IMR-90 (cell line): ENCODE measurements at regions not wholly inside any gene's neighbourhood (a gene's known extent, or its start where the extent isn't known, plus 50 kb on each side); places are given as distances from the start of the nearest gene placed in this dataset.

ENCODE experiments used
- ATAC-seq: fragments of 200-7000 bp; cut with Tn5 transposase; 2 replicates; pipeline ENCODE4 v1.9.1; 2020; ENCODE audit warnings: low read depth, mild to moderate bottlenecking, moderate library complexity
- BruUV-seq: library from RNA; stranded (reverse); fragments of 400-500 nt; replicated peaks from 2 replicates; lab custom pipeline; 2021; lab: Mats Ljungman, UMichigan
- CTCF ChIA-PET: fragments of 300-600 bp; formaldehyde crosslinking; extraction: SDS; loops from one replicate; lab custom pipeline; 2021; ENCODE audit warnings: antibody characterized with exemption; lab: Yijun Ruan, JAX
- POLR2A ChIA-PET: fragments of 300-600 bp; sonication (Branson Sonifier 250); formaldehyde crosslinking; loops from one replicate; lab custom pipeline; 2022; ENCODE audit warnings: antibody characterized with exemption; ENCODE audit not compliant: unreplicated experiment; lab: Charles Lee
- DNase-seq: peaks from one replicate; pipeline ENCODE4 v3.0.0; 2013
- H2AFZ ChIP-seq: replicated peaks from 2 replicates; pipeline ENCODE3; 2013; ENCODE audit warnings: low read length, mild to moderate bottlenecking; ENCODE audit not compliant: poor library complexity
- H2AK5ac ChIP-seq: 2 replicates; pipeline ENCODE4 v1.6.1; 2013; ENCODE audit warnings: low read depth, low read length, inconsistent platforms
- H2AK9ac ChIP-seq: replicated peaks from 2 replicates; pipeline ENCODE3; 2013; ENCODE audit warnings: mild to moderate bottlenecking, low read depth, low read length, moderate library complexity; ENCODE audit not compliant: poor library complexity
- H2BK120ac ChIP-seq: 2 replicates; pipeline ENCODE4 v1.6.1; 2013; ENCODE audit warnings: low read depth, low read length, inconsistent platforms
- H2BK15ac ChIP-seq: 3 replicates; pipeline ENCODE4 v1.6.1; 2013; ENCODE audit warnings: low read depth, low read length, inconsistent platforms
- H2BK20ac ChIP-seq: 2 replicates; pipeline ENCODE4 v1.6.1; 2013; ENCODE audit warnings: low read depth, mild to moderate bottlenecking, inconsistent platforms, low read length, moderate library complexity
- H2BK5ac ChIP-seq: 2 replicates; pipeline ENCODE4 v1.6.1; 2013; ENCODE audit warnings: mild to moderate bottlenecking, low read depth, low read length, inconsistent platforms; ENCODE audit not compliant: poor library complexity, severe bottlenecking
- H3K14ac ChIP-seq: replicated peaks from 2 replicates; pipeline ENCODE4 v1.6.1; 2013; ENCODE audit warnings: low read depth, low read length, inconsistent platforms
- H3K18ac ChIP-seq: 2 replicates; pipeline ENCODE4 v1.6.1; 2013; ENCODE audit warnings: low read depth, low read length, control low read depth
- H3K23ac ChIP-seq: 2 replicates; pipeline ENCODE4 v1.6.1; 2013; ENCODE audit warnings: low read depth, low read length, inconsistent platforms
- H3K27ac ChIP-seq: 2 replicates; pipeline ENCODE4 v1.5.1; 2013; ENCODE audit warnings: mild to moderate bottlenecking, control low read depth, low read length; ENCODE audit not compliant: insufficient read depth
- H3K27me3 ChIP-seq: 2 replicates; pipeline ENCODE4 v1.6.1; 2013; ENCODE audit warnings: low read length; ENCODE audit not compliant: control insufficient read depth, insufficient read depth
- H3K36me3 ChIP-seq: 2 replicates; pipeline ENCODE4 v1.6.1; 2013; ENCODE audit warnings: low read length, mixed read lengths; ENCODE audit not compliant: control insufficient read depth, insufficient read depth
- H3K4ac ChIP-seq: 2 replicates; pipeline ENCODE4 v1.6.1; 2013; ENCODE audit warnings: low read depth, low read length, inconsistent platforms
- H3K4me1 ChIP-seq: 2 replicates; pipeline ENCODE4 v1.6.1; 2013; ENCODE audit warnings: low read length, mixed read lengths; ENCODE audit not compliant: control insufficient read depth, insufficient read depth
- H3K4me2 ChIP-seq: 2 replicates; pipeline ENCODE4 v1.6.1; 2013; ENCODE audit warnings: low read depth, mild to moderate bottlenecking, control low read depth, low read length, moderate library complexity
- H3K4me3 ChIP-seq: 2 replicates; pipeline ENCODE4 v1.5.1; 2013; ENCODE audit warnings: low read depth, mild to moderate bottlenecking, control low read depth, low read length, moderate library complexity; ENCODE audit not compliant: insufficient read depth
- H3K56ac ChIP-seq: 2 replicates; pipeline ENCODE4 v1.6.1; 2013; ENCODE audit warnings: low read length, inconsistent platforms; ENCODE audit not compliant: insufficient read depth; ENCODE audit errors: extremely low read depth
- H3K79me1 ChIP-seq, 2 experiments: 2 replicates each; pipeline ENCODE4 v1.6.1; 2013; ENCODE audit warnings: low read length in 2 of 2, inconsistent platforms in 1 of 2, low read depth in 1 of 2
- H3K9ac ChIP-seq: 2 replicates; pipeline ENCODE4 v1.6.1; 2013; ENCODE audit warnings: low read depth, low read length, control low read depth
- H3K9me1 ChIP-seq: 2 replicates; pipeline ENCODE4 v1.6.1; 2013; ENCODE audit warnings: low read length, inconsistent platforms; ENCODE audit not compliant: insufficient read depth
- H3K9me3 ChIP-seq: 2 replicates; pipeline ENCODE4 v1.6.1; 2013; ENCODE audit warnings: low read length; ENCODE audit not compliant: control insufficient read depth, insufficient read depth
- H4K20me1 ChIP-seq: 2 replicates; pipeline ENCODE4 v1.6.1; 2013; ENCODE audit warnings: low read length, inconsistent platforms; ENCODE audit not compliant: insufficient read depth
- H4K5ac ChIP-seq: 2 replicates; pipeline ENCODE4 v1.6.1; 2013; ENCODE audit warnings: mild to moderate bottlenecking, low read depth, low read length, control low read depth
- H4K8ac ChIP-seq, 2 experiments: 2 replicates each; pipeline ENCODE4 v1.6.1; 2013; ENCODE audit warnings: low read depth in 2 of 2, low read length in 2 of 2, control low read depth in 1 of 2, inconsistent platforms in 1 of 2
- H4K91ac ChIP-seq: 2 replicates; pipeline ENCODE4 v1.6.1; 2013; ENCODE audit warnings: low read depth, low read length, inconsistent platforms; ENCODE audit not compliant: insufficient read depth
- BHLHE40 ChIP-seq: fragments of 150-350 bp; IDR thresholded peaks from 2 replicates; pipeline ENCODE4 v1.6.1; 2016; ENCODE audit warnings: mild to moderate bottlenecking, low read depth, low read length
- CEBPB ChIP-seq: IDR thresholded peaks from 2 replicates; pipeline ENCODE4 v1.6.1; 2012; ENCODE audit warnings: low read depth, low read length, improper control_type of control experiment
- CHD1 ChIP-seq: IDR thresholded peaks from 2 replicates; pipeline ENCODE4 v1.6.1; 2012; ENCODE audit warnings: low read depth, low read length, improper control_type of control experiment
- FOS ChIP-seq: fragments of 150-350 bp; IDR thresholded peaks from 2 replicates; pipeline ENCODE4 v1.6.1; 2016; ENCODE audit warnings: low read depth, low read length
- MAFK ChIP-seq: IDR thresholded peaks from 2 replicates; pipeline ENCODE4 v1.6.1; 2012; ENCODE audit warnings: low read depth, low read length, improper control_type of control experiment
- MAZ ChIP-seq: IDR thresholded peaks from 2 replicates; pipeline ENCODE4 v1.6.1; 2012; ENCODE audit warnings: low read depth, mild to moderate bottlenecking, low read length, improper control_type of control experiment, moderate library complexity, borderline replicate concordance
- MXI1 ChIP-seq: IDR thresholded peaks from 2 replicates; pipeline ENCODE4 v1.6.1; 2012; ENCODE audit warnings: low read depth, mild to moderate bottlenecking, low read length, moderate library complexity, borderline replicate concordance
- NFE2L2 ChIP-seq: fragments of 150-350 bp; IDR thresholded peaks from 2 replicates; pipeline ENCODE4 v1.6.1; 2016; ENCODE audit warnings: low read depth, mild to moderate bottlenecking, low read length
- POLR2A ChIP-seq: IDR thresholded peaks from 2 replicates; pipeline ENCODE4 v1.6.1; 2012; ENCODE audit warnings: mild to moderate bottlenecking, low read depth, low read length
- RAD21 ChIP-seq: IDR thresholded peaks from 2 replicates; pipeline ENCODE4 v1.6.1; 2012; ENCODE audit warnings: low read length, improper control_type of control experiment
- RCOR1 ChIP-seq: IDR thresholded peaks from 2 replicates; pipeline ENCODE4 v1.6.1; 2012; ENCODE audit warnings: mild to moderate bottlenecking, low read length, improper control_type of control experiment; ENCODE audit not compliant: insufficient replicate concordance
- RFX5 ChIP-seq: IDR thresholded peaks from 2 replicates; pipeline ENCODE4 v1.8.0; 2012; ENCODE audit warnings: low read depth, mild to moderate bottlenecking, low read length, moderate library complexity
- SMC3 ChIP-seq: fragments of 150-350 bp; IDR thresholded peaks from 2 replicates; pipeline ENCODE4 v1.6.1; 2016; ENCODE audit warnings: low read depth, mild to moderate bottlenecking, antibody characterized with exemption, low read length, moderate library complexity
- WGBS, 2 experiments: methylation state at CpG; one replicate each; pipeline versions ENCODE4 v1.1.5 to v1.1.7; 2013; ENCODE audit warnings: missing lambda C conversion rate in 2 of 2; ENCODE audit not compliant: insufficient read length in 1 of 2; ENCODE audit errors: extremely low coverage in 2 of 2; 5-methylcytosine and 5-hydroxymethylcytosine counted together
- dilution Hi-C: fragments of 300-500 bp; cut with HindIII; formaldehyde crosslinking; loops from one replicate; pipeline ENCODE4 v1.14.3; 2018; ENCODE audit warnings: low sequenced_read_pairs; ENCODE audit not compliant: unreplicated experiment
- in situ Hi-C: fragments of 300-500 bp; cut with MboI; formaldehyde crosslinking; loops from 3 replicates; pipeline ENCODE4 v1.14.3; 2019; ENCODE audit warnings: low sequenced_read_pairs, inconsistent platforms, mixed read lengths
- intact Hi-C: fragments of 100-400 bp; cut with micrococcal nuclease; formaldehyde crosslinking; loops from 2 replicates; pipeline ENCODE4 v1.10.0; 2022
- TF ChIP-seq, protein P1 (sequence below): fragments of 150-350 bp; IDR thresholded peaks from 2 replicates; pipeline ENCODE4 v1.6.1; 2017; ENCODE audit warnings: mild to moderate bottlenecking, antibody characterized with exemption, low read length, low read depth
- TF ChIP-seq, protein P2 (sequence below): conservative IDR thresholded peaks from 2 replicates; pipeline ENCODE4 v1.5.1; 2012; ENCODE audit warnings: mild to moderate bottlenecking, low read depth, low read length, improper control_type of control experiment
- TF ChIP-seq, protein P3 (sequence below): fragments of 150-350 bp; IDR thresholded peaks from 2 replicates; pipeline ENCODE4 v1.6.1; 2016; ENCODE audit warnings: low read depth, mild to moderate bottlenecking, low read length, moderate library complexity, borderline replicate concordance

DNA sequence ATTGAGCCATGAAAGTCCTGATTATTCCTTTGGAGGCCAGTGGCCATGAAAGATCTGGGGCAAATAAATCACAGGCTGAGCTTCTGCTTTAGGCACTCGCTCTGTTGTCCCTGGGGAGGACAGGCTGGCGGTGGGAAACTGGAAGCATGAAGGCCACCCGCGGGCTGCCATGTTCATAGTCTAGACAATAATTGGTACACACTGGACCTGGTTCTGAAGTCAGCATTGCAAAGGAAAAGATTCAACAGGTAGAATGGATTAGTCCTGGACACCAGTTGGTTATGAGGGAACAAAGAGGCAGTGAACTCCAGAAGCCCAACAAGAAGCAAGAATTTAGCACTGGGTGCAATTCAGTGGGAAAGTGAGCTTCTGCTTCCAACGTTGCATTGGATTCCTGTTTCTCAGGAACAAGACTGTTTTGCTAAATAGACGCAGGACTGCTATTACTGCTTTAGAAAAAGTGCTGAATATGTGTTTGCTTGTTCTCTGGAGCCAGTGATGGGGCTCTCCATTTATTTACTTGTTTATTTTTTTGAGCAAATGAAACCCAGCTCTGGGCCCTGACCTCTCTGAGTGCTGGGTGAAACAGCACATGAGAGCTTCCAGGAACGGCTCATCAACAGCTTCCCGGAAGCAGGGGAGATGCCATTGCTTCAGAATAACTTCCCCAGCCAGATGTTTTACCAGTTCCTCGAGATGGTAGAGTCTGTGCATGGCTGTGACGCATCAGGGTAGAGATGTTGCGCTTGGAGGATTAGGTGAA lies 336.4 kb downstream of the ZNF536 start:
- POLR2A ChIA-PET: no interaction called here
- no peak overlapping the region for H2AK5ac ChIP-seq
- no peak overlapping the region for H3K4ac ChIP-seq
- H2BK15ac ChIP-seq: no peak overlapping the region
- no peak overlapping the region for H2AFZ ChIP-seq
- no peak for DNase-seq
- no peak for TF ChIP-seq NFE2L2
- no peak for TF ChIP-seq RAD21
- TF ChIP-seq, protein P1, sequence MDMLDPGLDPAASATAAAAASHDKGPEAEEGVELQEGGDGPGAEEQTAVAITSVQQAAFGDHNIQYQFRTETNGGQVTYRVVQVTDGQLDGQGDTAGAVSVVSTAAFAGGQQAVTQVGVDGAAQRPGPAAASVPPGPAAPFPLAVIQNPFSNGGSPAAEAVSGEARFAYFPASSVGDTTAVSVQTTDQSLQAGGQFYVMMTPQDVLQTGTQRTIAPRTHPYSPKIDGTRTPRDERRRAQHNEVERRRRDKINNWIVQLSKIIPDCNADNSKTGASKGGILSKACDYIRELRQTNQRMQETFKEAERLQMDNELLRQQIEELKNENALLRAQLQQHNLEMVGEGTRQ: no peak
- no peak for TF ChIP-seq FOS
- no peak for TF ChIP-seq RCOR1
- TF ChIP-seq POLR2A: no peak
- no peak for TF ChIP-seq CEBPB
- TF ChIP-seq CHD1: no peak
- TF ChIP-seq, protein P2, sequence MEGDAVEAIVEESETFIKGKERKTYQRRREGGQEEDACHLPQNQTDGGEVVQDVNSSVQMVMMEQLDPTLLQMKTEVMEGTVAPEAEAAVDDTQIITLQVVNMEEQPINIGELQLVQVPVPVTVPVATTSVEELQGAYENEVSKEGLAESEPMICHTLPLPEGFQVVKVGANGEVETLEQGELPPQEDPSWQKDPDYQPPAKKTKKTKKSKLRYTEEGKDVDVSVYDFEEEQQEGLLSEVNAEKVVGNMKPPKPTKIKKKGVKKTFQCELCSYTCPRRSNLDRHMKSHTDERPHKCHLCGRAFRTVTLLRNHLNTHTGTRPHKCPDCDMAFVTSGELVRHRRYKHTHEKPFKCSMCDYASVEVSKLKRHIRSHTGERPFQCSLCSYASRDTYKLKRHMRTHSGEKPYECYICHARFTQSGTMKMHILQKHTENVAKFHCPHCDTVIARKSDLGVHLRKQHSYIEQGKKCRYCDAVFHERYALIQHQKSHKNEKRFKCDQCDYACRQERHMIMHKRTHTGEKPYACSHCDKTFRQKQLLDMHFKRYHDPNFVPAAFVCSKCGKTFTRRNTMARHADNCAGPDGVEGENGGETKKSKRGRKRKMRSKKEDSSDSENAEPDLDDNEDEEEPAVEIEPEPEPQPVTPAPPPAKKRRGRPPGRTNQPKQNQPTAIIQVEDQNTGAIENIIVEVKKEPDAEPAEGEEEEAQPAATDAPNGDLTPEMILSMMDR: no peak
- no peak for TF ChIP-seq BHLHE40
- no peak for TF ChIP-seq MAZ
- TF ChIP-seq MAFK: no peak
- no peak for TF ChIP-seq SMC3
- no peak for TF ChIP-seq RFX5
- TF ChIP-seq, protein P3, sequence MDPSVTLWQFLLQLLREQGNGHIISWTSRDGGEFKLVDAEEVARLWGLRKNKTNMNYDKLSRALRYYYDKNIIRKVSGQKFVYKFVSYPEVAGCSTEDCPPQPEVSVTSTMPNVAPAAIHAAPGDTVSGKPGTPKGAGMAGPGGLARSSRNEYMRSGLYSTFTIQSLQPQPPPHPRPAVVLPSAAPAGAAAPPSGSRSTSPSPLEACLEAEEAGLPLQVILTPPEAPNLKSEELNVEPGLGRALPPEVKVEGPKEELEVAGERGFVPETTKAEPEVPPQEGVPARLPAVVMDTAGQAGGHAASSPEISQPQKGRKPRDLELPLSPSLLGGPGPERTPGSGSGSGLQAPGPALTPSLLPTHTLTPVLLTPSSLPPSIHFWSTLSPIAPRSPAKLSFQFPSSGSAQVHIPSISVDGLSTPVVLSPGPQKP: no peak
- TF ChIP-seq MXI1: no peak
- H3K9me3 ChIP-seq: no peaks in the 10 kb centered on the region
- H3K14ac ChIP-seq: no peak overlapping the region
- dilution Hi-C loops: no loop called here
- no TSS peak for BruUV-seq
- CTCF ChIA-PET: interaction anchor here (0.6 kb wide), 1 partner anchor 1300 kb away, joined by 3 read pairs; no protein-coding TSS in a partner anchor
- no peak overlapping the region for H2BK5ac ChIP-seq
- H2BK120ac ChIP-seq: no peak overlapping the region
- H4K91ac ChIP-seq: no peak overlapping the region
- intact Hi-C loops: no loop called here
- no peak overlapping the region for H2BK20ac ChIP-seq
- no peak overlapping the region for H4K5ac ChIP-seq
- no peak overlapping the region for H3K4me3 ChIP-seq
- H3K18ac ChIP-seq: no peak overlapping the region
- no peak overlapping the region for H4K8ac ChIP-seq
- no peaks in the 10 kb centered on the region for H4K20me1 ChIP-seq
- H3K9ac ChIP-seq: no peak overlapping the region
- ATAC-seq: no peak
- no peak overlapping the region for H3K27ac ChIP-seq
- H3K23ac ChIP-seq: no peak overlapping the region
- no peaks in the 10 kb centered on the region for H3K36me3 ChIP-seq
- H3K4me2 ChIP-seq: no peak overlapping the region
- in situ Hi-C loops: no loop called here
- no peak overlapping the region for H2AK9ac ChIP-seq
- H3K4me1 ChIP-seq: no peaks in the 10 kb centered on the region
- H3K79me1 ChIP-seq: no peaks in the 10 kb centered on the region
- no peak overlapping the region for H3K56ac ChIP-seq
- H3K27me3 ChIP-seq: peaks cover 4% of the 10 kb centered on the region
- 80% methylated on average over 2 of the region's 11 CpGs; no CpG with 5 or more reads in 1 of the 2 experiments for WGBS, 2 experiments
- no peaks in the 10 kb centered on the region for H3K9me1 ChIP-seq
